ENCODE measurements at regions not wholly inside any gene's neighbourhood (a gene's known extent, or its start where the extent isn't known, plus 50 kb on each side); places are given as distances from the start of the nearest gene placed in this dataset.

DNA sequence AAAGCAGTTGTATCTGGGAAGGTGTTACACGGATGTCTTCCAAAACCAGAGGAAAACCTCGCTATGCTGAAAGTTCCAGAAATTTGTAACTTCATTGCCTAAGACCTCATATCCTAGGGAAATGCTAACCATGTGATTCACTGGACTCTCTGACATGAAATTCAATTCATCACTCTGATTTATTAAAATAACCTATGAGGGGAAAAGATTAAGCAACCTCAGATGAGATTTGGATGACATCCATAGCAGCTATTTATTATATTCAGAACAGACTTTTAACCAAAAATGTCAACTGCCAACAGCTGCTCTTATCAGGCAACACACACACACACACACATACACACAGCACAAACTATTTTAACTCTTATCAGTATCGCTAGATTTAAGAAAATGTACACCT, 1006.4 kb upstream of the CTNND2 start:
- TF ChIP-seq ZNF274 (IDR thresholded peaks at IDR 0.05; ENCODE audit: low read depth, low read length) (no peak), YY1 (IDR thresholded peaks at IDR 0.05; ENCODE audit: insufficient read depth, insufficient read length) (no peak)

Data from NT2/D1 (cell line).